Nephron (organoid): ENCODE measurements at regions not wholly inside any gene's neighbourhood (a gene's known extent, or its start where the extent isn't known, plus 50 kb on each side); places are given as distances from the start of the nearest gene placed in this dataset.
A peak's percentile ranks its signal among the peaks of the same experiment; 100 is the strongest.

ENCODE experiments used
- H3K27ac Mint-ChIP-seq, 3 experiments: 2 replicates each; pipeline ENCODE4 v1.8.0; 2020; ENCODE audit warnings: mixed read lengths in 3 of 3, mild to moderate bottlenecking in 2 of 3, moderate library complexity in 1 of 3
- H3K27me3 Mint-ChIP-seq: 2 replicates; pipeline ENCODE4 v1.8.0; 2021; ENCODE audit warnings: low read depth, mild to moderate bottlenecking, moderate library complexity, mixed read lengths
- H3K36me3 Mint-ChIP-seq: 2 replicates; pipeline ENCODE4 v1.8.0; 2020; ENCODE audit warnings: low read depth, mixed read lengths
- H3K4me1 Mint-ChIP-seq: 2 replicates; pipeline ENCODE4 v1.8.0; 2020; ENCODE audit warnings: mixed read lengths
- H3K4me3 Mint-ChIP-seq, 3 experiments: 2 replicates each; pipeline ENCODE4 v1.8.0; 2020; ENCODE audit warnings: mild to moderate bottlenecking in 3 of 3, mixed read lengths in 3 of 3, moderate library complexity in 2 of 3
- H3K9me3 Mint-ChIP-seq: 2 replicates; pipeline ENCODE4 v1.8.0; 2020; ENCODE audit warnings: mixed read lengths
- CTCF ChIP-seq, 3 experiments: fragments of 200-600 bp; sonication (generic); IDR thresholded peaks; one replicate each; pipeline ENCODE4 v1.5.0; 2021; ENCODE audit warnings: antibody characterized with exemption in 3 of 3; ENCODE audit not compliant: unreplicated experiment in 3 of 3

GRCh38 chr10:8586504-8586903, 532.0 kb downstream of the GATA3 start:
- Mint-ChIP-seq H3K4me1 (no peaks in the 10 kb centered on the region), H3K4me3 (no peak overlapping the region), H3K9me3 (no peaks in the 10 kb centered on the region), H3K27me3 (peaks cover 33% of the 10 kb centered on the region), H3K27ac (no peak overlapping the region), H3K36me3 (no peaks in the 10 kb centered on the region)
- TF ChIP-seq CTCF (IDR thresholded peaks at IDR 0.05; ENCODE audit: unreplicated experiment in 3 of 3), result no peak

GRCh38 chr10:8588135-8588534, 533.6 kb downstream of the GATA3 start:
- H3K4me3 Mint-ChIP-seq, result no peak overlapping the region
- peaks cover 28% of the 10 kb centered on the region for H3K27me3 Mint-ChIP-seq
- H3K27ac Mint-ChIP-seq, result no peak overlapping the region
- H3K9me3 Mint-ChIP-seq, result no peaks in the 10 kb centered on the region
- H3K4me1 Mint-ChIP-seq, result no peaks in the 10 kb centered on the region
- TF ChIP-seq CTCF (IDR thresholded peaks at IDR 0.05; ENCODE audit: unreplicated experiment in 3 of 3), result no peak
- H3K36me3 Mint-ChIP-seq, result no peaks in the 10 kb centered on the region

- no peaks in the 10 kb centered on the region for H3K36me3 Mint-ChIP-seq
- no peak overlapping the region for H3K4me3 Mint-ChIP-seq
- H3K4me1 Mint-ChIP-seq, result no peaks in the 10 kb centered on the region
- peaks cover 21% of the 10 kb centered on the region for H3K27me3 Mint-ChIP-seq
- no peak for TF ChIP-seq CTCF (IDR thresholded peaks at IDR 0.05; ENCODE audit: unreplicated experiment in 3 of 3)
- H3K27ac Mint-ChIP-seq, result no peak overlapping the region
- no peaks in the 10 kb centered on the region for H3K9me3 Mint-ChIP-seq
Measured at GRCh38 chr10:8590518-8590917, 536.0 kb downstream of the GATA3 start.

- H3K27me3 Mint-ChIP-seq, result peaks cover 21% of the 10 kb centered on the region
- H3K4me1 Mint-ChIP-seq, result no peaks in the 10 kb centered on the region
- no peak for TF ChIP-seq CTCF (IDR thresholded peaks at IDR 0.05; ENCODE audit: unreplicated experiment in 3 of 3)
- H3K9me3 Mint-ChIP-seq, result no peaks in the 10 kb centered on the region
- H3K36me3 Mint-ChIP-seq, result no peaks in the 10 kb centered on the region
- no peak overlapping the region for H3K27ac Mint-ChIP-seq
- no peak overlapping the region for H3K4me3 Mint-ChIP-seq
Measured at GRCh38 chr10:8591640-8592039, 537.2 kb downstream of the GATA3 start.

- H3K4me3 Mint-ChIP-seq, result no peak overlapping the region
- no peaks in the 10 kb centered on the region for H3K36me3 Mint-ChIP-seq
- peaks cover 6% of the 10 kb centered on the region for H3K27me3 Mint-ChIP-seq
- H3K9me3 Mint-ChIP-seq, result no peaks in the 10 kb centered on the region
- TF ChIP-seq CTCF (IDR thresholded peaks at IDR 0.05; ENCODE audit: unreplicated experiment in 3 of 3), result no peak
- H3K4me1 Mint-ChIP-seq, result no peaks in the 10 kb centered on the region
- H3K27ac Mint-ChIP-seq, result no peak overlapping the region
Measured at GRCh38 chr10:8594176-8594575, 539.7 kb downstream of the GATA3 start.

- H3K36me3 Mint-ChIP-seq, result no peaks in the 10 kb centered on the region
- no peaks in the 10 kb centered on the region for H3K4me1 Mint-ChIP-seq
Measured at GRCh38 chr10:8594711-8595110, 540.2 kb downstream of the GATA3 start.

More at GRCh38 chr10:8594711-8595110, 540.2 kb downstream of the GATA3 start:
- TF ChIP-seq CTCF (IDR thresholded peaks at IDR 0.05; ENCODE audit: unreplicated experiment in 3 of 3), result no peak
- Mint-ChIP-seq H3K4me3 (no peak overlapping the region), H3K27ac (peak overlapping the region in 1 of 3 experiments; percentile 26), H3K27me3 (peaks cover 6% of the 10 kb centered on the region), H3K9me3 (no peaks in the 10 kb centered on the region)
